ENCODE measurements at regions not wholly inside any gene's neighbourhood (a gene's known extent, or its start where the extent isn't known, plus 50 kb on each side); places are given as distances from the start of the nearest gene placed in this dataset.
"Not testable (repeated sequence)": the region's sequence is repeated elsewhere in the genome, so short reads cannot be mapped to it uniquely, and the experiment has no call there.

DNA sequence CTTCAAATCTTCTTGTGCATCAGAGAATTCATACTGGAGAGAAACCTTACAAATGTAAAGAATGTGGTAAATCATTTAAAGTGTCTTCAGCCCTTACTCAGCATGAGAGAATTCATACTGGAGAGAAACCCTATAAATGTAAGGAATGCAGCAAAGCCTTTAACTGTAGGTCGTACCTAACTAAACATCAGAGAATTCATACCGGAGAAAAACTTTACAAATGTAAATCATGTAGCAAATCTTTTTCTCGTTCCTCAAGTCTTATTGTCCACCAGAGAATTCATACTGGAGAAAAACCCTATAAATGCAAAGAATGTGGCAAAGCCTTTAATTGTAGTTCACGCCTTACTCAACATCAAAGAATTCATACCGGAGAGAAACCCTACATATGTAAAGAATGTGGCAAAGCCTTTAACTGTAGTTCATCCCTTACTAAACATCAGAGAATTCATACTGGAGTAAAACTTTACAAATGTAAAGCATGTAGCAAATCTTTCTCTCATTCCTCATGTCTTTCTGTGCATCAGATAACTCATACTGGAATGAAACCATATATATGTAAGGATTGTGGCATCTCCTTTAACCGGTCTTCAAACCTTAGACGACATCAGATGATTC lies 118.5 kb upstream of the ZNF267 start:
- no peak for DNase-seq

DNA sequence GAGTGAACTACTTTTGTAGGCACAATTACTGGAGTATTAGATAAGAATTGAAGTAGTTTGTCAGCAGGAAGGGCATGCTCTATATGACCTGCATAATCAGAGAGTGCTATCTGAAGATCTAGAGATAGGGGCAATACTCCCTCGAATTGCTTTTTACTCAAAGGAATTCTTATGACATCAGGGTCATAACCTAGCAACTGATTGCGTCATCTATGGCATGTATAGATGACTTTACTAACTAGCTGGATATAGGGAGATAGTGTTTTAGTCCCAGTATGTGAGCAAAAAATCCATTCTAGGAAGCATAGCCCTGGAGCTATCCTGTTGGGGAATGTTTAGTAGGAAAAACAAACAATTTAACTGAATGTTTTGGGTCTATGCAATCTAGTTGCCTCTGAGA lies 109.5 kb upstream of the ZNF267 start:
- no peak for DNase-seq

DNA sequence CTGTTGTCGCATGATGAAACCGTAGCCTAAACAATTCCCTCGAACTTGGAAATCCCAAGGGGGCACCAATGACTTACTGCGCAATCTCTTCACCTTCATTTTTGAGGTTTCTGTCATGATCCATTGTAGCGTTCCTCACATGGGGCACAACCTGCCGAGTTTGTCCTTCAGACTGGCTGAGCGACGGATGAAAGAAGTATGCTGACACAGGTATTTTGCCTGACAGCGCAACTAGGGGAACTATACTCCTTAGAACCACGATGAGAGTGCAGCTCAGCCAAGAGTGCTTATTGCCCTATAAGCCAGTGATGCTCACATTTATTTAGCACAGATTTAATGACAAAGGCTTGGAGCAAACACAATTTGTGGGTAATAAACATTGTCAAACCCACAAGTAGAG lies 106.3 kb upstream of the ZNF267 start:
- no peak for DNase-seq

DNA sequence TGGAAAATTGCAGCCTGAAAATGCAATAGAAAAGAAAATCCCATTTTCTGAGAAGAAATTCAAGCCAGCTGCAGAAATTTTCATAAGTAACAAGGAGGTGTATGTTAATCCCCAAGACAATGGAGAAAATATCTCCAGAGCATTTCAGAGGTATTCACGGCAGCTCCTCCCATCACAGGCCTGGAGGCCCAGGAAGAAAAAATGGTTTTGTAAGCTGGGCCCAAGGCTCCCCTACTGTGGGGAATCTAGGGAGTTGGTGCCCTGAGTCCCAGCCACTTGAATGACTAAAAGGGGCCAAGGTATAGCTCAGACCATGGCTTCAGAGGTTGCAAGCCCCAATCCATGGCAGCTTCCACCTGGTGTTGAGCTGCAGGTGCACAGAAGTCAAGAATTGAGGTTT lies 93.3 kb upstream of the ZNF267 start:
- DNase-seq = no peak

DNA sequence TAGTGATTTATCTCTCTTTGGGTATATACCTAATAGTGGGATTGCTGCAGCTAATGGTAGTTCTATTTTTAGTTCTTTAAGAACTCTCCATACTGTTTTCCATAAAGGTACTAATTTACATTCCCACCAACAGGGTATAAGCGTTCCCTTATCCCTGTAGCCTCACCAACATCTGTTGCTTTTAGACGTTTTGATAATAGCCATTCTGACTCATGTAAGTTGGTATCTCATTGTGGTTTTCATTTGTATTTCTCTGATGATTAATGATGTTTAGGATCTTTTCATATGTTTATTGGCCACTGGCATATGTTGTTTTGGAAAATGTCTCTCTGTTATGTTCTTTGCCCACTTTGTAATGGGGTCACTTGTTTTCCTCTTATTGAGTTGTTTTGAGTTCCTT lies 88.5 kb upstream of the ZNF267 start:
- DNase-seq = no peak

DNA sequence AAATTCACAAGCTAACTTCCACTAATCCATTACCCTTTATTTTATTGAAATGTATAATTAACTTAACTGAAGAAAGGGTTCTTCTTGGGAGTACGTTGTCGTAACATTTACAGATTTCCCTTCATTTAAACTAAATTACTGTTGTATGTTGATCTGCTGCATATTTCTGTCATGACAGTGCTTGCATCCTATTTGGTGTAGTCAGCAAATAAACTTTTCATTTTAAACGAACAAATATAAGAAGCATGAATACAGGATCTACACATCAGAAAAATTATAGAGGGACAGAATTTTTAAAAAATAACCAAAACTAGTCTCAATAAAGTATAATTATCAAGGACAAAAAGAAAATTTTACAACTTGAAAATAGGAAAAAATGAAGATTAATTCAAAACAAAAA lies 66.5 kb upstream of the ZNF267 start:
- no peak for DNase-seq

DNA sequence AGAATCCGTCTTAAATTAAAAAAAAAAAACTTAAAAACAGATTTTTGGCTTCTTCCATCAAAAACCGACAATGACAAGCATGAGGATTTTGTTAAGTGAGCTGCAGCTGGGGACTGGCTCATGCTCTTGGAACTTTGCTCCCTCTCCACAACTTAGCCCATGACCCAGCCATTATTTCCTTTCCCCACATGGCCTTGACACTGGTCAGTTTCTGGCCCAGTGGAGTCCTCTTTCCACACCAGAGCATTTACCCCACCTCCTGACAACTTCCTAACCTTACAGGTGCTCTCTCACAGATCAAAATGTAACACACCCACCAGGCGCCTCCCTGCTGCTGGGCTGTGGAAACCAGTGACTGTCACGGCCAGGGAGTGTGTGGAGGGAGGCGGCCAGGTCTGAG lies 62.7 kb upstream of the ZNF267 start:
- no peak for DNase-seq

DNA sequence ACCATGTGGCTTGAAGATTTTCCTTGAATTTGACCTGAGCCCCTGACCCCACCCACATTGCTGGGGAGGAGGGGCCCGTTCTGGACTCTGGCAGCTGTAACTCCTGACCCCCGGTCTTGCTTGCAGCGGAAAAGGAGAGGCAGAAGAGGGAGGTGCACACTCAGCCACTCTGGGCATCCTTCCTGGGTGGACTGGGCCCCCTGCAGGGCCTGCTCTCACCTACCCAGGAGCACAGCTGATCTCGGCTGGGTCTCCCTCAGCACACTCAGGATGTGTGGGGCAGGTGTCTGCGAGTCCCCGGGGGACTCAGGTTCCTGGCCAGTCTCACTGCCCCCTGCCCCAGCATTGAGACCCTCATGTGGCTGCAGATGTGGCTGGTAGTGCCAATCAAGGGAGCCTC lies 57.5 kb upstream of the ZNF267 start:
- not testable (repeated sequence) for DNase-seq

DNA sequence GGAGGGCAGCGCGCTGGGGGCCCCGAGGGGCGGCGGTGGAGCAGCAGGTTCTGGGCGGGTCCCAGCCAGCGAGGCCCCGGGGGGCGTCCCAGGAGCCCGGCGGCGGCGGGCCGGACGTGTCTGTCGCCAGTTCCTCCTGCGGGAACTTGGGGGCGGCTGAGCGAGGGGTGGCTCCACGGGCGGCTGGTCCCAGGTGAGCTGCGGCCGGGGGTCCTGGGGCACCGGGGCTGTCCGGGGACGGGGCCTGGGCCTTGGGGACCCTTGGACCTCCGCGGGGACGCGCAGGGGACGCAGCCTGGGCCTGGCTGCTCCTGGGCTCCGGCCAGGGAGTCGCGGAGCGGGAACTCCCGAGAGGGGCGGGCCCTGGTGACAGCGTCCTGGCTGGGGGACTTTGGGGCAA lies 54.2 kb upstream of the ZNF267 start:
- DNase-seq = no peak

DNA sequence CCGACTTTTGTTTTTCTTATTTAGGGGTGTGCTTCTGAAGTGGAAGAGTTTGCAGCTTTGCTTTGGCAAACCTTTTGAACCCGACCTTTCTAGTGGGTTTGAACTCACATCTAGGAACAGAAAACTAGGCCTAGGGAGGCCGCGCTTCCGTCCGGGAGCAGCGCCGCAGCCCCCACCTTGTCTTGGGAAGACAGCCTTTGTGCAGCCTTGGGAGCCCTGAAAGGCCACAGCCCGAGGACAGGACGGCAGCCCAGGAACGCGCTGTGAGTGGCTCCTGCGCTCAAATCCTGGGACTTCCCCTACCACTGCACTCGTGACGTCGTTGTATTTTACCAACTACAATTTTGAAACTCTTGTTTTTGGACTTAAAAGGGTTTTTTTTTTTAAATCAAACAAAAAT lies 53.7 kb upstream of the ZNF267 start:
- no peak for DNase-seq

Measured in stimulated activated naive CD4-positive, alpha-beta T cell treated with Interleukin-2 at 50 U/mL for 16 hours (primary cell).